Stimulated activated naive CD4-positive, alpha-beta T cell treated with Interleukin-2 at 50 U/mL for 16 hours (primary cell): ENCODE measurements at regions not wholly inside any gene's neighbourhood (a gene's known extent, or its start where the extent isn't known, plus 50 kb on each side); places are given as distances from the start of the nearest gene placed in this dataset.

Experiments used
- DNase-seq: peaks from one replicate; lab custom pipeline; 2025; lab: John Stamatoyannopoulos, UW

- no peak for DNase-seq
These were observed 218.8 kb downstream of the HAUS1 start for GRCh38 chr18:46322941-46323340.

GRCh38 chr18:46324087-46324955, 220.1 kb downstream of the HAUS1 start:
- DNase-seq = no peak

- DNase-seq = no peak
These were observed 221.7 kb downstream of the HAUS1 start for GRCh38 chr18:46325895-46326294.

GRCh38 chr18:46329736-46330246, 225.6 kb downstream of the HAUS1 start:
- no peak for DNase-seq

- DNase-seq = no peak
These were observed 227.1 kb downstream of the HAUS1 start for GRCh38 chr18:46331316-46331715.

- no peak for DNase-seq
These were observed 228.2 kb downstream of the HAUS1 start for GRCh38 chr18:46332286-46332801.

GRCh38 chr18:46332921-46333341, 228.7 kb downstream of the HAUS1 start:
- DNase-seq = no peak

GRCh38 chr18:46333431-46334135, 229.4 kb downstream of the HAUS1 start:
- peak; percentile 12 for DNase-seq

- no peak for DNase-seq
These were observed 230.7 kb downstream of the HAUS1 start for GRCh38 chr18:46334868-46335281.

- no peak for DNase-seq
These were observed 231.4 kb downstream of the HAUS1 start for GRCh38 chr18:46335534-46336101.

GRCh38 chr18:46336278-46337111, 232.3 kb downstream of the HAUS1 start:
- no peak for DNase-seq

- DNase-seq = no peak
These were observed 233.1 kb downstream of the HAUS1 start for GRCh38 chr18:46337271-46337670.

- DNase-seq = no peak
These were observed 234.0 kb downstream of the HAUS1 start for GRCh38 chr18:46338205-46338604.

GRCh38 chr18:46338766-46339165, 234.6 kb downstream of the HAUS1 start:
- DNase-seq = no peak

- no peak for DNase-seq
These were observed 236.5 kb downstream of the HAUS1 start for GRCh38 chr18:46340716-46341115.

- DNase-seq = no peak
These were observed 237.9 kb downstream of the HAUS1 start for GRCh38 chr18:46341986-46342525.

GRCh38 chr18:46343456-46343855, 239.3 kb downstream of the HAUS1 start:
- no peak for DNase-seq

- DNase-seq = peak; percentile 16
These were observed 239.8 kb downstream of the HAUS1 start for GRCh38 chr18:46343931-46344372.

- no peak for DNase-seq
These were observed 240.4 kb downstream of the HAUS1 start for GRCh38 chr18:46344416-46345180.

GRCh38 chr18:46345181-46345465, 240.9 kb downstream of the HAUS1 start:
- no peak for DNase-seq

- DNase-seq = no peak
These were observed 242.0 kb downstream of the HAUS1 start for GRCh38 chr18:46346213-46346612.
